ENCODE measurements at regions not wholly inside any gene's neighbourhood (a gene's known extent, or its start where the extent isn't known, plus 50 kb on each side); places are given as distances from the start of the nearest gene placed in this dataset.

DNA sequence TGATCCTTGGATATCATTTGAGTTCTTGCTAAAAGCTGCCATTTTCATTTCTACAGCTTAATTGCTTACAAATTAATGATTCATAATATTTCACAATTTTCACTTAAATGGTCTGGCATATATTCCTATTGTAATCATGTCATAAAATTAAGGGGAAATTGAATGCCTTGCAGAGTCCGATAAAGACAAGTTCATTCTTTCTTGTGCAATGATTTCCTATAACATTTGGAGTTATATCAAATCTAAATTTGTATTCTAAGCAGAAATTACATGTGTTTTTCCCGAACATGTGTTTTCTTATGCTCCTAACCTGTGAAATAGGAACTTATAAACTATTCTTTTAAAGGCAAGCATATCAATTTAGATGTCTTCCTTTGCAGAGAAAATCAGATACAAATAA lies 118.3 kb upstream of the CYYR1 start:
- Histone ChIP-seq H4K91ac (replicated peaks; ENCODE audit: insufficient read length, low read length) (no peak overlapping the region), H3K4me2 (ENCODE audit: insufficient read depth in 1 of 2, low read depth in 2 of 2, low read length in 2 of 2) (no peak overlapping the region), H2BK12ac (ENCODE audit: low read depth, low read length) (no peak overlapping the region), H2BK15ac (ENCODE audit: low read length) (no peak overlapping the region), H3K36me3 (ENCODE audit: control insufficient read depth in 2 of 4, insufficient read depth in 4 of 4, low read length in 3 of 4) (no peaks in the 10 kb centered on the region), H3K56ac (replicated peaks; ENCODE audit: insufficient read length, low read depth, low read length) (no peak overlapping the region), H3K79me2 (ENCODE audit: control insufficient read depth in 1 of 2, insufficient read depth in 2 of 2, low read length in 2 of 2) (no peaks in the 10 kb centered on the region), H3K9ac (replicated peaks in 1 of 4; ENCODE audit: extremely low read depth in 1 of 4, low read depth in 3 of 4, low read length in 3 of 4) (no peak overlapping the region), H2AFZ (ENCODE audit: low read length) (no peak overlapping the region), H3K27me3 (replicated peaks in 1 of 4; ENCODE audit: control insufficient read depth in 3 of 4, extremely low read depth in 1 of 4, insufficient read depth in 3 of 4, low read length in 3 of 4) (no peaks in the 10 kb centered on the region), H2AK5ac (ENCODE audit: low read depth, low read length) (no peak overlapping the region), H3K23me2 (ENCODE audit: low read depth, low read length) (no peaks in the 10 kb centered on the region), H3K14ac (ENCODE audit: insufficient read length) (no peak overlapping the region), H4K8ac (ENCODE audit: extremely low read depth, insufficient read depth, low read length) (no peak overlapping the region), H3K23ac (ENCODE audit: insufficient read length) (no peak overlapping the region), H3K27ac (ENCODE audit: low read depth, low read length) (no peak overlapping the region), H2BK5ac (ENCODE audit: low read depth, low read length) (no peak overlapping the region), H3K4me1 (replicated peaks in 1 of 4; ENCODE audit: control insufficient read depth in 3 of 4, insufficient read depth in 4 of 4, low read length in 3 of 4) (no peaks in the 10 kb centered on the region), H3K79me1 (ENCODE audit: low read depth, low read length) (no peaks in the 10 kb centered on the region), H2BK20ac (ENCODE audit: low read length) (no peak overlapping the region), H3K4ac (replicated peaks; ENCODE audit: insufficient read length, low read depth, low read length) (no peak overlapping the region), H3K18ac (ENCODE audit: extremely low read depth, low read length) (no peak overlapping the region), H3K4me3 (ENCODE audit: extremely low read depth in 1 of 4, insufficient read depth in 2 of 4, low read depth in 3 of 4, low read length in 4 of 4) (no peak overlapping the region), H2BK120ac (replicated peaks; ENCODE audit: low read depth, low read length) (no peak overlapping the region), H4K5ac (ENCODE audit: insufficient read length, low read depth, low read length) (no peak overlapping the region), H4K20me1 (replicated peaks in 1 of 2; ENCODE audit: control insufficient read depth in 1 of 2, insufficient read depth in 2 of 2, low read length in 2 of 2) (no peaks in the 10 kb centered on the region), H3K9me3 (ENCODE audit: insufficient read depth in 2 of 2, low read depth in 1 of 2, low read length in 1 of 2) (no peaks in the 10 kb centered on the region)
- DNase-seq (ENCODE audit: low read depth in 1 of 2, low spot score in 2 of 2) (no peak), FAIRE-seq (no peak)
- ChIA-PET POLR2A (ENCODE audit: partially characterized antibody) (no interaction called here), CTCF (ENCODE audit: partially characterized antibody) (interaction anchor here (1.2 kb wide), 2 partner anchors 24 to 25 kb away, joined by 3 read pairs; no protein-coding TSS in a partner anchor)
- TF ChIP-seq RNF2 (IDR thresholded peaks at IDR 0.05; ENCODE audit: borderline replicate concordance, low read depth, low read length, missing control alignments, poor library complexity, severe bottlenecking) (no peak), TAF1 (IDR thresholded peaks at IDR 0.05; ENCODE audit: low read depth, low read length) (no peak), PHF8 (conservative IDR thresholded peaks at IDR 0.05; ENCODE audit: low read depth, low read length) (no peak)
- TF ChIP-seq, protein P1, sequence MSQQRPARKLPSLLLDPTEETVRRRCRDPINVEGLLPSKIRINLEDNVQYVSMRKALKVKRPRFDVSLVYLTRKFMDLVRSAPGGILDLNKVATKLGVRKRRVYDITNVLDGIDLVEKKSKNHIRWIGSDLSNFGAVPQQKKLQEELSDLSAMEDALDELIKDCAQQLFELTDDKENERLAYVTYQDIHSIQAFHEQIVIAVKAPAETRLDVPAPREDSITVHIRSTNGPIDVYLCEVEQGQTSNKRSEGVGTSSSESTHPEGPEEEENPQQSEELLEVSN (IDR thresholded peaks at IDR 0.05) = no peak
- 89% methylated on average over 2 of the region's 2 CpGs; no CpG with 5 or more reads in 1 of the 2 experiments for WGBS, 2 experiments (ENCODE audit: extremely low coverage in 1 of 2, insufficient coverage in 1 of 2, insufficient read length in 1 of 2, insufficient replicate concordance in 2 of 2, low coverage in 1 of 2, low lambda C conversion rate in 2 of 2, missing lambda C conversion rate in 1 of 2)

All from H1 (cell line).